Gastroesophageal sphincter (tissue), 3 donors: ENCODE measurements at regions not wholly inside any gene's neighbourhood (a gene's known extent, or its start where the extent isn't known, plus 50 kb on each side); places are given as distances from the start of the nearest gene placed in this dataset.

Experiments
- EP300 ChIP-seq: sonication (generic); formaldehyde crosslinking; IDR thresholded peaks from one replicate; pipeline ENCODE4 v1.6.1; 2017; ENCODE audit warnings: antibody characterized with exemption, mild to moderate bottlenecking
- POLR2A ChIP-seq, 2 donors: fragments of 450-650 bp; IDR thresholded peaks; one replicate each; pipeline ENCODE4 v1.6.1; 2017; ENCODE audit warnings: antibody characterized with exemption in 2 of 2, mild to moderate bottlenecking in 2 of 2, moderate library complexity in 1 of 2
- POLR2AphosphoS5 ChIP-seq: sonication (generic); formaldehyde crosslinking; IDR thresholded peaks from one replicate; pipeline ENCODE4 v1.6.1; 2017; ENCODE audit warnings: antibody characterized with exemption
- TF ChIP-seq, protein P1 (sequence below), 4 experiments: fragments of 200-600 bp in 2 of 4; fragments of 450-650 bp in 2 of 4; sonication (generic) in 1 of 4; IDR thresholded peaks; one replicate each; pipeline ENCODE4 v1.5.1; 2017 to 2019; ENCODE audit warnings: antibody characterized with exemption in 4 of 4, mild to moderate bottlenecking in 2 of 4, moderate library complexity in 2 of 4

DNA sequence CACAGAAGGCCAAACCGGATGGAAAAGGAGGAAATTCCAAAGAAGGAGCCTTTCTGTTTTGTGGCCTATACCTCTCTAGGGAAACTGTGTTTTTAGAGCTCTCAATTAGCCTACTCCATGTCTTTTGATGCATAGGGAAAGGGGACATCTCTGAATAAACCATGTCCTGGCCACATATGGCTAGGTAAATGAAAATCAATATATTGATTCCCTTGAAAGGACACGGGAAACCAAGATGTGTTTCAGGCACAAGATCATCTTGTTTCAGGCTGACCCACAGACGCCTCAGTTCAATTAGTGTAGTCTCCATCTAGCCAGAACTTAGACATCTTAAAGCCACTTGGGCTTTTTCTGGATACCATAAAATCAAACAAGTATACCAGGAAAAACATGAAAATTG, 363.1 kb downstream of the ENC1 start:
- TF ChIP-seq POLR2AphosphoS5 (no peak), POLR2A (IDR thresholded peaks at IDR 0.05) (no peak), EP300 (no peak)
- TF ChIP-seq, protein P1, sequence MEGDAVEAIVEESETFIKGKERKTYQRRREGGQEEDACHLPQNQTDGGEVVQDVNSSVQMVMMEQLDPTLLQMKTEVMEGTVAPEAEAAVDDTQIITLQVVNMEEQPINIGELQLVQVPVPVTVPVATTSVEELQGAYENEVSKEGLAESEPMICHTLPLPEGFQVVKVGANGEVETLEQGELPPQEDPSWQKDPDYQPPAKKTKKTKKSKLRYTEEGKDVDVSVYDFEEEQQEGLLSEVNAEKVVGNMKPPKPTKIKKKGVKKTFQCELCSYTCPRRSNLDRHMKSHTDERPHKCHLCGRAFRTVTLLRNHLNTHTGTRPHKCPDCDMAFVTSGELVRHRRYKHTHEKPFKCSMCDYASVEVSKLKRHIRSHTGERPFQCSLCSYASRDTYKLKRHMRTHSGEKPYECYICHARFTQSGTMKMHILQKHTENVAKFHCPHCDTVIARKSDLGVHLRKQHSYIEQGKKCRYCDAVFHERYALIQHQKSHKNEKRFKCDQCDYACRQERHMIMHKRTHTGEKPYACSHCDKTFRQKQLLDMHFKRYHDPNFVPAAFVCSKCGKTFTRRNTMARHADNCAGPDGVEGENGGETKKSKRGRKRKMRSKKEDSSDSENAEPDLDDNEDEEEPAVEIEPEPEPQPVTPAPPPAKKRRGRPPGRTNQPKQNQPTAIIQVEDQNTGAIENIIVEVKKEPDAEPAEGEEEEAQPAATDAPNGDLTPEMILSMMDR (IDR thresholded peaks at IDR 0.05): no peak
